ENCODE measurements at regions not wholly inside any gene's neighbourhood (a gene's known extent, or its start where the extent isn't known, plus 50 kb on each side); places are given as distances from the start of the nearest gene placed in this dataset.
A peak's percentile ranks its signal among the peaks of the same experiment; 100 is the strongest.

DNA sequence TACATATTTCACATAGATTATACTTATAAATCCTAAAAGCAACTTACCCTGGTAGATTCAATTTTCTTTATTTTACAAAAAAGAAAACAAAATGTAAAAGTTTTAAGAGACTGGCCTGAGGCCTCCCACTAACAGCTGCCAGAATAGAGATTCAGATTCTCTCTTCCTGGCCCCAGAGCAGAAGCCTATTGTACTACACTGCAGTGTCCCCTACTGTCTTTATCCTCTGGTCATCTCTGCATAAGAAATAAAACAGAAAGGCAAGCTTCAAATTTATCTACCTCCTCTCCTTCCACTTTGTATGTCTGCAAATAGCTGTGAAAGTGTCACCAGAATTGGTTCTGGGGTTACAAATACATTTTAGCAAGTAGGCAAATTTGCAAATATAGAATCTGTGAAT is 1004.1 kb upstream of the PCDH9 start:
- ChIA-PET POLR2A (no interaction called here), CTCF (no interaction called here)
- Histone ChIP-seq H3K4me3 (no peak overlapping the region), H3K27ac (no peak overlapping the region), H3K4me2 (no peak overlapping the region), H3K9me3 (no peaks in the 10 kb centered on the region), H3K4me1 (no peaks in the 10 kb centered on the region)
- FAIRE-seq (no peak), DNase-seq (ENCODE audit: low read depth in 1 of 2, low spot score in 1 of 2) (peak in 1 of 2 experiments; percentile 3), ATAC-seq (no peak)
- 0 out of 5 replicates have a peak, but pooled peaks of 1 of the 2 experiments have one; percentile 38 for TF ChIP-seq RAD21 (conservative IDR thresholded peaks at IDR 0.05 in 1 of 2, IDR thresholded peaks at IDR 0.05 in 1 of 2)
- TF ChIP-seq, protein P1, sequence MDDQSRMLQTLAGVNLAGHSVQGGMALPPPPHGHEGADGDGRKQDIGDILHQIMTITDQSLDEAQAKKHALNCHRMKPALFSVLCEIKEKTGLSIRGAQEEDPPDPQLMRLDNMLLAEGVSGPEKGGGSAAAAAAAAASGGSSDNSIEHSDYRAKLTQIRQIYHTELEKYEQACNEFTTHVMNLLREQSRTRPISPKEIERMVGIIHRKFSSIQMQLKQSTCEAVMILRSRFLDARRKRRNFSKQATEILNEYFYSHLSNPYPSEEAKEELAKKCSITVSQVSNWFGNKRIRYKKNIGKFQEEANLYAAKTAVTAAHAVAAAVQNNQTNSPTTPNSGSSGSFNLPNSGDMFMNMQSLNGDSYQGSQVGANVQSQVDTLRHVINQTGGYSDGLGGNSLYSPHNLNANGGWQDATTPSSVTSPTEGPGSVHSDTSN (IDR thresholded peaks at IDR 0.05), result no peak

DNA sequence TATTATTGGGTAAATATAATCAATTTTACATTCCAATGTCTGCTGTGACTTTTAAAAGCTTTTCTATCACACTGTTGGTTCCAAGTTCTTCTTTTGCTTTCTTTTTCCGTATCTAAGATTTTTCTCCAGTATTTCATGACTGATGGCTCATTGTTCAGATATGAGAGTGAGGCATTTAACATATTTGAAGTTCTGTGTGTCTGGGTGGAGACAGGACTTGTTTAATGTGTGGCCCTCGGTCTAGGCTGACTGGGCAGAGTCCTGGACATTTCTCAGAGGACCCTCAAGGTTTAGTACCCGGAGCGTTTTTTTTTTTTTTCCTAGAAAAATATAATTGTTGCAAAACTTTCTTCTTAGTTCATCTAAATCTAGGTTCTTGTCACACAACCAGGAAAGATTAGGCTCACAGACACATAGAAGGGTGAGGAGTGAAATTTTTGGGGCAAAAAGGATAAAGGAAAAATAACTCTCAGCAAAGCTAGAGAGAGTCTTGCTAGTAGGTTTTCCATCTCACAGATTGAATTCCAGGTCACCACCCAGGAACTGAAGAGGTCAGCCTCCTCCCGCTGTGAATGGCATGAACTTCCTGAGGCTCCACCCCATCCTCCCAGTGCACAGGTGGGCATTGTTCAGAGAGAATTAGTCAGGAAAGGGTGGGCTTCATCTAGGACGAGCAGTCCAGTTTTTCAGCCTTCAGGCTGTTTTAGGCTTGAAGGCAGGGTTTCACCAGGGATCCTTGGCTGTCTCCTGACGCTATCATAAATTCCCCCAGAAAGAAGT is 1002.4 kb upstream of the PCDH9 start:
- DNase-seq (ENCODE audit: low read depth in 1 of 2, low spot score in 1 of 2) (no peak), ATAC-seq (no peak), FAIRE-seq (no peak)
- Histone ChIP-seq H3K9me3 (no peaks in the 10 kb centered on the region), H3K4me2 (peak overlapping the region; percentile 14; the same call in 1 of the 3 replicates), H3K4me3 (no peak overlapping the region), H3K4me1 (no peaks in the 10 kb centered on the region), H3K27ac (no peak overlapping the region)
- TF ChIP-seq HOXB13 (CRISPR knock-in tag; IDR thresholded peaks at IDR 0.05; ENCODE audit: low read depth) (no peak), ZFP36 (IDR thresholded peaks at IDR 0.05; ENCODE audit: borderline replicate concordance, partially characterized antibody) (no peak), EHF (CRISPR knock-in tag; IDR thresholded peaks at IDR 0.05) (no peak), KDM5A (IDR thresholded peaks at IDR 0.05) (no peak), HDAC2 (IDR thresholded peaks at IDR 0.05) (no peak), POLR2AphosphoS2 (conservative IDR thresholded peaks at IDR 0.05; ENCODE audit: low read length) (no peak), TP53 (CRISPR knock-in tag; IDR thresholded peaks at IDR 0.05) (no peak), POLR2A (IDR thresholded peaks at IDR 0.05; ENCODE audit: low read length) (no peak), TFCP2L1 (CRISPR knock-in tag; IDR thresholded peaks at IDR 0.05) (no peak), CEBPB (IDR thresholded peaks at IDR 0.05) (no peak), FOSL2 (IDR thresholded peaks at IDR 0.05) (no peak), FOSL2 (CRISPR knock-in tag; IDR thresholded peaks at IDR 0.05) (no peak), MYC (IDR thresholded peaks at IDR 0.05; ENCODE audit: borderline replicate concordance, low read length) (no peak)
- TF ChIP-seq, protein P2, sequence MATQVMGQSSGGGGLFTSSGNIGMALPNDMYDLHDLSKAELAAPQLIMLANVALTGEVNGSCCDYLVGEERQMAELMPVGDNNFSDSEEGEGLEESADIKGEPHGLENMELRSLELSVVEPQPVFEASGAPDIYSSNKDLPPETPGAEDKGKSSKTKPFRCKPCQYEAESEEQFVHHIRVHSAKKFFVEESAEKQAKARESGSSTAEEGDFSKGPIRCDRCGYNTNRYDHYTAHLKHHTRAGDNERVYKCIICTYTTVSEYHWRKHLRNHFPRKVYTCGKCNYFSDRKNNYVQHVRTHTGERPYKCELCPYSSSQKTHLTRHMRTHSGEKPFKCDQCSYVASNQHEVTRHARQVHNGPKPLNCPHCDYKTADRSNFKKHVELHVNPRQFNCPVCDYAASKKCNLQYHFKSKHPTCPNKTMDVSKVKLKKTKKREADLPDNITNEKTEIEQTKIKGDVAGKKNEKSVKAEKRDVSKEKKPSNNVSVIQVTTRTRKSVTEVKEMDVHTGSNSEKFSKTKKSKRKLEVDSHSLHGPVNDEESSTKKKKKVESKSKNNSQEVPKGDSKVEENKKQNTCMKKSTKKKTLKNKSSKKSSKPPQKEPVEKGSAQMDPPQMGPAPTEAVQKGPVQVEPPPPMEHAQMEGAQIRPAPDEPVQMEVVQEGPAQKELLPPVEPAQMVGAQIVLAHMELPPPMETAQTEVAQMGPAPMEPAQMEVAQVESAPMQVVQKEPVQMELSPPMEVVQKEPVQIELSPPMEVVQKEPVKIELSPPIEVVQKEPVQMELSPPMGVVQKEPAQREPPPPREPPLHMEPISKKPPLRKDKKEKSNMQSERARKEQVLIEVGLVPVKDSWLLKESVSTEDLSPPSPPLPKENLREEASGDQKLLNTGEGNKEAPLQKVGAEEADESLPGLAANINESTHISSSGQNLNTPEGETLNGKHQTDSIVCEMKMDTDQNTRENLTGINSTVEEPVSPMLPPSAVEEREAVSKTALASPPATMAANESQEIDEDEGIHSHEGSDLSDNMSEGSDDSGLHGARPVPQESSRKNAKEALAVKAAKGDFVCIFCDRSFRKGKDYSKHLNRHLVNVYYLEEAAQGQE (IDR thresholded peaks at IDR 0.05), result no peak
- TF ChIP-seq, protein P3, sequence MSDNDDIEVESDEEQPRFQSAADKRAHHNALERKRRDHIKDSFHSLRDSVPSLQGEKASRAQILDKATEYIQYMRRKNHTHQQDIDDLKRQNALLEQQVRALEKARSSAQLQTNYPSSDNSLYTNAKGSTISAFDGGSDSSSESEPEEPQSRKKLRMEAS (IDR thresholded peaks at IDR 0.05), result no peak
- 28% methylated on average over 7 of the region's 7 CpGs for WGBS (ENCODE audit: missing lambda C conversion rate)
- CTCF ChIA-PET, result no interaction called here
- POLR2A ChIA-PET, result no interaction called here

DNA sequence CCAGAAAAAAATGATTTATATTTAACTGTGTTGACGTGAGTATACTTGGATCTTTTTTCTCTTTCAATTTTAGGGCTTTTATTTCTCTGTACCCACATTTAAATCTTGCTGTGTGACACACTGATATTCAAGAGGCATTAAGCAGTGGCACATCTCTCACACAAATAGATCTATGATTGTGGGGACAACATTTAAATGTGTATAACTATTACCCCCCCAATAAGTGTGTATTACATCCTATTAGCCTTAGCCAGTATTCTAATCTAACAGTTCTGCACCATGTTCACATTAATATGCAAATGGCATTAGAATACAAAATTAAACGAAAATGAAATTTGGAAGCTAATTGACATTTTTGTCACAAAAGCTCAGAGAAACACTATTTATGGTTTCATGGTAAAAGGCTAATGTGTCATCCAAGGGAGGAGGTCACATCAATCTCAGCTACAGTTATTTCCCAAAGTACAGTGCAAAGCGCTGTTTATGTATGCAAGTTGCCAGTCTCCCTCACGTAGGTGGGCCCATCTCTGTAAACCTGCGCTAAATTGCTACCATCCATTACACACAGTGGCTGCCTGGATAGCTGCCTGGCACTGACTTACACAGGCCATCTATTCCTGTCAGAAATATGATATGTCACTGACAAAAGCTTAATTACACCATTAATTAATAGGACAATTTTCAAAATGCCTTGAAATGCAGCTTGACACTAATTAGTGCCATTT is 984.7 kb upstream of the PCDH9 start:
- H3K27ac ChIP-seq, result no peak overlapping the region
- POLR2A ChIA-PET, result no interaction called here
- no peak for TF ChIP-seq ZNF302 (CRISPR knock-in tag; IDR thresholded peaks at IDR 0.05)
- 52% methylated on average over 5 of the region's 5 CpGs for WGBS (ENCODE audit: missing lambda C conversion rate)
- no peak for DNase-seq (ENCODE audit: low read depth in 1 of 2, low spot score in 1 of 2)
- CTCF ChIA-PET, result no interaction called here
- H3K9me3 ChIP-seq, result no peaks in the 10 kb centered on the region
- no peak overlapping the region for H3K4me3 ChIP-seq
- no peak overlapping the region for H3K4me2 ChIP-seq
- ATAC-seq, result no peak
- FAIRE-seq, result no peak
- H3K4me1 ChIP-seq, result no peaks in the 10 kb centered on the region
